Endodermal cell (in vitro differentiated cells): ENCODE measurements at regions not wholly inside any gene's neighbourhood (a gene's known extent, or its start where the extent isn't known, plus 50 kb on each side); places are given as distances from the start of the nearest gene placed in this dataset.

Source experiments
- DNase-seq: peaks from one replicate; pipeline ENCODE4 v3.0.0-alpha.2; 2017
- H3K27ac ChIP-seq: 2 replicates; pipeline ENCODE4 v1.5.1; 2013; ENCODE audit warnings: mild to moderate bottlenecking, low read depth, low read length, moderate library complexity
- H3K27me3 ChIP-seq: 2 replicates; pipeline ENCODE4 v1.6.1; 2013; ENCODE audit warnings: mild to moderate bottlenecking, low read length, moderate library complexity; ENCODE audit not compliant: insufficient read depth, control insufficient read depth, poor library complexity, severe bottlenecking
- H3K36me3 ChIP-seq: 2 replicates; pipeline ENCODE4 v1.7.0; 2013; ENCODE audit warnings: mild to moderate bottlenecking, low read length, moderate library complexity; ENCODE audit not compliant: control insufficient read depth, insufficient read depth
- H3K4me1 ChIP-seq: one replicate; pipeline ENCODE4 v1.7.0; 2013; ENCODE audit warnings: low read length; ENCODE audit not compliant: control insufficient read depth, insufficient read depth
- H3K4me3 ChIP-seq: 2 replicates; pipeline ENCODE4 v1.5.1; 2013; ENCODE audit warnings: mild to moderate bottlenecking, low read length, moderate library complexity
- H3K9ac ChIP-seq: 2 replicates; pipeline ENCODE4 v1.6.1; 2013; ENCODE audit warnings: mild to moderate bottlenecking, low read length, moderate library complexity; ENCODE audit not compliant: poor library complexity, severe bottlenecking; ENCODE audit errors: extremely low read depth
- H3K9me3 ChIP-seq: 2 replicates; pipeline ENCODE4 v1.6.1; 2013; ENCODE audit warnings: mild to moderate bottlenecking, low read length, moderate library complexity; ENCODE audit not compliant: control insufficient read depth
- H3K27ac Mint-ChIP-seq: 2 replicates; pipeline ENCODE4 v1.8.0; 2020; ENCODE audit warnings: mixed read lengths
- H3K27me3 Mint-ChIP-seq: 2 replicates; pipeline ENCODE4 v1.8.0; 2021; ENCODE audit warnings: mild to moderate bottlenecking, mixed read lengths; ENCODE audit not compliant: insufficient read depth
- H3K36me3 Mint-ChIP-seq: 2 replicates; pipeline ENCODE4 v1.8.0; 2020; ENCODE audit warnings: low read depth, mixed read lengths
- H3K4me1 Mint-ChIP-seq: 2 replicates; pipeline ENCODE4 v1.8.0; 2020; ENCODE audit warnings: mixed read lengths
- H3K4me3 Mint-ChIP-seq: 2 replicates; pipeline ENCODE4 v1.8.0; 2020; ENCODE audit warnings: mild to moderate bottlenecking, moderate library complexity, mixed read lengths
- H3K9me3 Mint-ChIP-seq: 2 replicates; pipeline ENCODE4 v1.8.0; 2020; ENCODE audit warnings: mild to moderate bottlenecking, mixed read lengths
- WGBS, 2 experiments: methylation state at CpG; one replicate each; pipeline versions ENCODE4 v1.1.5 to v1.1.7; 2013; ENCODE audit warnings: missing lambda C conversion rate in 2 of 2, mixed read lengths in 1 of 2; ENCODE audit not compliant: insufficient coverage in 1 of 2, insufficient read length in 1 of 2; 5-methylcytosine and 5-hydroxymethylcytosine counted together
- TF ChIP-seq, protein P1 (sequence below): fragments of 200-600 bp; sonication (generic); conservative IDR thresholded peaks from 2 replicates; pipeline ENCODE4 v1.5.0; 2021; ENCODE audit warnings: antibody characterized with exemption, mild to moderate bottlenecking

GRCh38 chr15:39239562-39239961, 341.3 kb upstream of the THBS1 start:
- TF ChIP-seq, protein P1, sequence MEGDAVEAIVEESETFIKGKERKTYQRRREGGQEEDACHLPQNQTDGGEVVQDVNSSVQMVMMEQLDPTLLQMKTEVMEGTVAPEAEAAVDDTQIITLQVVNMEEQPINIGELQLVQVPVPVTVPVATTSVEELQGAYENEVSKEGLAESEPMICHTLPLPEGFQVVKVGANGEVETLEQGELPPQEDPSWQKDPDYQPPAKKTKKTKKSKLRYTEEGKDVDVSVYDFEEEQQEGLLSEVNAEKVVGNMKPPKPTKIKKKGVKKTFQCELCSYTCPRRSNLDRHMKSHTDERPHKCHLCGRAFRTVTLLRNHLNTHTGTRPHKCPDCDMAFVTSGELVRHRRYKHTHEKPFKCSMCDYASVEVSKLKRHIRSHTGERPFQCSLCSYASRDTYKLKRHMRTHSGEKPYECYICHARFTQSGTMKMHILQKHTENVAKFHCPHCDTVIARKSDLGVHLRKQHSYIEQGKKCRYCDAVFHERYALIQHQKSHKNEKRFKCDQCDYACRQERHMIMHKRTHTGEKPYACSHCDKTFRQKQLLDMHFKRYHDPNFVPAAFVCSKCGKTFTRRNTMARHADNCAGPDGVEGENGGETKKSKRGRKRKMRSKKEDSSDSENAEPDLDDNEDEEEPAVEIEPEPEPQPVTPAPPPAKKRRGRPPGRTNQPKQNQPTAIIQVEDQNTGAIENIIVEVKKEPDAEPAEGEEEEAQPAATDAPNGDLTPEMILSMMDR = no peak
- Mint-ChIP-seq H3K4me1 (peaks cover 2% of the 10 kb centered on the region), H3K9me3 (no peaks in the 10 kb centered on the region), H3K4me3 (no peak overlapping the region), H3K27me3 (no peaks in the 10 kb centered on the region), H3K36me3 (no peaks in the 10 kb centered on the region), H3K27ac (no peak overlapping the region)
- 88% methylated on average over 1 of the region's 1 CpG; no CpG with 5 or more reads in 1 of the 2 experiments for WGBS, 2 experiments
- H3K27me3 ChIP-seq = no peaks in the 10 kb centered on the region
- no peaks in the 10 kb centered on the region for H3K36me3 ChIP-seq
- H3K9ac ChIP-seq = no peak overlapping the region
- no peak overlapping the region for H3K4me3 ChIP-seq
- DNase-seq = no peak
- H3K9me3 ChIP-seq = no peaks in the 10 kb centered on the region
- no peak overlapping the region for H3K27ac ChIP-seq
- no peaks in the 10 kb centered on the region for H3K4me1 ChIP-seq

DNA sequence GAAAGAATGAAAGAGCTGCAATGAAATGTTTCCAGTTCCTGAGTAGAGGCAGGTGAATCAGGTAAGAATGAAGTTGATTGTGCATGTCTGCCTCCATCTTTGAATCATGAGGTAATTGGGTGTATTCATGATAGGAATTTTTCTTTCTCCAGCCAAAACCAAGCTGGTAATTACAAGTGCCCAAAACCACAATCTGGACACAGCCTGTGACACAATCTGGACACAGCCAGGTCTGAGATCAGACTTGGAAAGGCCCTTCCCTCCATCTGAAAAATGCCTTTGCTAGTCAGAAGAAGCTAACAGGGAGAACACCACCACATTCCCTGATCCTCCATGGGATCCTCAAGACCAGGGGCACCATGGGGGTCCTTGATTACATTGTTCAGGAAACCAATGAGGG, 338.5 kb upstream of the THBS1 start:
- H3K9ac ChIP-seq = no peak overlapping the region
- H3K9me3 ChIP-seq = no peaks in the 10 kb centered on the region
- Mint-ChIP-seq H3K4me1 (no peaks in the 10 kb centered on the region), H3K4me3 (no peak overlapping the region), H3K27me3 (no peaks in the 10 kb centered on the region), H3K36me3 (no peaks in the 10 kb centered on the region), H3K27ac (no peak overlapping the region), H3K9me3 (no peaks in the 10 kb centered on the region)
- DNase-seq = no peak
- H3K4me1 ChIP-seq = no peaks in the 10 kb centered on the region
- TF ChIP-seq, protein P1 = no peak
- no peak overlapping the region for H3K27ac ChIP-seq
- no peaks in the 10 kb centered on the region for H3K36me3 ChIP-seq
- no peak overlapping the region for H3K4me3 ChIP-seq
- no peaks in the 10 kb centered on the region for H3K27me3 ChIP-seq

- TF ChIP-seq, protein P1 = no peak
- Mint-ChIP-seq H3K27ac (no peak overlapping the region), H3K4me3 (no peak overlapping the region), H3K4me1 (no peaks in the 10 kb centered on the region), H3K9me3 (no peaks in the 10 kb centered on the region), H3K36me3 (no peaks in the 10 kb centered on the region), H3K27me3 (no peaks in the 10 kb centered on the region)
- no peaks in the 10 kb centered on the region for H3K9me3 ChIP-seq
- no peaks in the 10 kb centered on the region for H3K36me3 ChIP-seq
- no peak overlapping the region for H3K27ac ChIP-seq
- H3K4me1 ChIP-seq = no peaks in the 10 kb centered on the region
- no peak overlapping the region for H3K4me3 ChIP-seq
- DNase-seq = no peak
- H3K27me3 ChIP-seq = no peaks in the 10 kb centered on the region
- no peak overlapping the region for H3K9ac ChIP-seq
- 100% methylated on average over 1 of the region's 1 CpG for WGBS, 2 experiments
Measured at GRCh38 chr15:39243396-39243795, 337.5 kb upstream of the THBS1 start.
